ENCODE measurements at regions not wholly inside any gene's neighbourhood (a gene's known extent, or its start where the extent isn't known, plus 50 kb on each side); places are given as distances from the start of the nearest gene placed in this dataset.

GRCh38 chr14:29205658-29206057 is 439.1 kb downstream of the FOXG1 start:
- Mint-ChIP-seq H3K9me3 (no peaks in the 10 kb centered on the region), H3K36me3 (ENCODE audit: insufficient read depth in 1 of 3, low read depth in 3 of 3) (peaks cover 0 to 30% (median 0%) of the 10 kb centered on the region in 3 experiments; a peak in 2 of 7 replicates), H3K4me3 (no peak overlapping the region), H3K27ac (no peak overlapping the region), H3K27me3 (ENCODE audit: low read depth) (peaks cover 2% of the 10 kb centered on the region), H3K4me1 (no peaks in the 10 kb centered on the region)
- Histone ChIP-seq H3K23me2 (ENCODE audit: insufficient read length, low read depth, low read length, poor library complexity, severe bottlenecking) (no peaks in the 10 kb centered on the region), H4K8ac (replicated peaks; ENCODE audit: insufficient read length, low read depth, low read length) (no peak overlapping the region), H3K4ac (ENCODE audit: low read depth, low read length) (no peak overlapping the region), H3K27ac (ENCODE audit: insufficient read length, low read depth, low read length) (no peak overlapping the region), H2AK5ac (ENCODE audit: insufficient read length, low read length) (no peak overlapping the region), H3K79me2 (ENCODE audit: insufficient read depth, low read length) (no peaks in the 10 kb centered on the region), H3K79me1 (ENCODE audit: insufficient read depth, low read depth, low read length, poor library complexity, severe bottlenecking) (no peaks in the 10 kb centered on the region), H3K23ac (ENCODE audit: insufficient read length, low read depth, low read length) (no peak overlapping the region), H2BK15ac (ENCODE audit: low read depth, low read length) (no peak overlapping the region), H2BK20ac (ENCODE audit: low read depth, low read length, poor library complexity, severe bottlenecking) (no peak overlapping the region), H2BK120ac (ENCODE audit: low read depth, low read length, poor library complexity, severe bottlenecking) (no peak overlapping the region), H2BK12ac (ENCODE audit: insufficient read length, low read depth, low read length) (no peak overlapping the region), H3K14ac (ENCODE audit: insufficient read depth, low read length) (no peak overlapping the region), H3K4me1 (ENCODE audit: insufficient read depth, low read length) (no peaks in the 10 kb centered on the region), H3K56ac (ENCODE audit: insufficient read length, low read depth, low read length) (no peak overlapping the region), H4K20me1 (ENCODE audit: control insufficient read depth, insufficient read depth, insufficient read length) (no peaks in the 10 kb centered on the region), H3K27me3 (ENCODE audit: insufficient read depth, low read length) (no peaks in the 10 kb centered on the region), H3K9me3 (ENCODE audit: control insufficient read depth, low read depth, low read length) (no peaks in the 10 kb centered on the region), H3K18ac (ENCODE audit: insufficient read length, low read depth, low read length) (no peak overlapping the region), H3K9ac (ENCODE audit: extremely low read depth, insufficient read length, low read length) (no peak overlapping the region), H2BK5ac (ENCODE audit: insufficient read length, low read length) (no peak overlapping the region), H2AFZ (ENCODE audit: low read length) (no peak overlapping the region), H3T11ph (ENCODE audit: low read length) (no peak overlapping the region), H4K91ac (ENCODE audit: insufficient read length, low read depth, low read length) (no peak overlapping the region), H4K5ac (ENCODE audit: insufficient read length, low read depth, low read length) (no peak overlapping the region), H3K4me2 (ENCODE audit: insufficient read depth, insufficient read length, low read length) (no peak overlapping the region)
- DNase-seq = no peak
- WGBS (ENCODE audit: extremely low coverage, insufficient read length, low lambda C conversion rate) = no CpG with 5 or more reads among the region's 2 CpGs
- TF ChIP-seq CTCF (conservative IDR thresholded peaks at IDR 0.05) = no peak

Data from H9 (cell line).